Mucosa of descending colon (tissue), 3 donors: ENCODE measurements at regions not wholly inside any gene's neighbourhood (a gene's known extent, or its start where the extent isn't known, plus 50 kb on each side); places are given as distances from the start of the nearest gene placed in this dataset.

Source experiments
- ATAC-seq: fragments of 200-7000 bp; cut with Tn5 transposase; one replicate; pipeline ENCODE4 v1.9.1; 2020; ENCODE audit warnings: mild to moderate bottlenecking, moderate library complexity
- DNase-seq, 3 donors: peaks; one replicate each; pipeline ENCODE4 v3.0.0-alpha.2; 2020
- H3K36me3 ChIP-seq: fragments of 200-600 bp; one replicate; pipeline ENCODE4 v1.8.0; 2021; ENCODE audit warnings: low read depth, mild to moderate bottlenecking
- H3K4me1 ChIP-seq: fragments of 200-600 bp; one replicate; pipeline ENCODE4 v1.8.0; 2021; ENCODE audit warnings: low read depth, mild to moderate bottlenecking
- H3K4me3 ChIP-seq: fragments of 200-600 bp; one replicate; pipeline ENCODE4 v1.8.0; 2021; ENCODE audit warnings: mild to moderate bottlenecking
- H3K9me3 ChIP-seq: fragments of 200-600 bp; one replicate; pipeline ENCODE4 v1.8.0; 2021; ENCODE audit warnings: mild to moderate bottlenecking
- CTCF ChIP-seq: fragments of 200-600 bp; IDR thresholded peaks from one replicate; pipeline ENCODE4 v1.8.0; 2022; ENCODE audit warnings: antibody characterized with exemption, mild to moderate bottlenecking
- intact Hi-C, 2 donors: fragments of 100-400 bp; cut with DNase I in 1 of 2; cut with micrococcal nuclease in 1 of 2; formaldehyde crosslinking; loops; one replicate each; pipeline versions ENCODE4 v1.11.0 to v1.11.1; 2022; cut with DNase I, micrococcal nuclease
- donor health status: DM: no; HTN: no; CAD: no; lungs with moderate emphysema.
- donor health status: DM: no; HTN: no; CAD: no.
- donor health status: DM: no; HTN: yes; CAD: no.

GRCh38 chr2:217553679-217554078 lies 449.1 kb downstream of the TNS1 start:
- H3K4me1 ChIP-seq = no peaks in the 10 kb centered on the region

GRCh38 chr2:217553202-217553601 lies 449.6 kb downstream of the TNS1 start:
- intact Hi-C loops = no loop called here
- ATAC-seq (no peak), DNase-seq (no peak)
- Histone ChIP-seq H3K4me3 (no peak overlapping the region), H3K9me3 (no peaks in the 10 kb centered on the region), H3K4me1 (no peaks in the 10 kb centered on the region), H3K36me3 (no peaks in the 10 kb centered on the region)
- no peak for TF ChIP-seq CTCF

More at GRCh38 chr2:217553679-217554078, 449.1 kb downstream of the TNS1 start:
- no peak for DNase-seq
- no peak overlapping the region for H3K4me3 ChIP-seq
- H3K36me3 ChIP-seq = no peaks in the 10 kb centered on the region
- no peaks in the 10 kb centered on the region for H3K9me3 ChIP-seq
- intact Hi-C loops = no loop called here
- no peak for ATAC-seq
- no peak for TF ChIP-seq CTCF

- intact Hi-C loops = no loop called here
- no peak for TF ChIP-seq CTCF
- no peak for ATAC-seq
- Histone ChIP-seq H3K4me3 (no peak overlapping the region), H3K9me3 (no peaks in the 10 kb centered on the region), H3K36me3 (no peaks in the 10 kb centered on the region), H3K4me1 (no peaks in the 10 kb centered on the region)
- no peak for DNase-seq
Measured at GRCh38 chr2:217552081-217552480, 450.7 kb downstream of the TNS1 start.

GRCh38 chr2:217551252-217551899 lies 451.4 kb downstream of the TNS1 start:
- no peaks in the 10 kb centered on the region for H3K36me3 ChIP-seq
- DNase-seq (no peak), ATAC-seq (no peak)
- intact Hi-C loops = no loop called here
- no peak for TF ChIP-seq CTCF
- H3K9me3 ChIP-seq = no peaks in the 10 kb centered on the region
- H3K4me1 ChIP-seq = no peaks in the 10 kb centered on the region
- H3K4me3 ChIP-seq = no peak overlapping the region

- Histone ChIP-seq H3K4me1 (no peaks in the 10 kb centered on the region), H3K9me3 (no peaks in the 10 kb centered on the region), H3K4me3 (no peak overlapping the region), H3K36me3 (no peaks in the 10 kb centered on the region)
- intact Hi-C loops = no loop called here
- no peak for TF ChIP-seq CTCF
- DNase-seq = no peak
- no peak for ATAC-seq
Measured at GRCh38 chr2:217539126-217539525, 463.7 kb downstream of the TNS1 start.

- intact Hi-C loops = no loop called here
- H3K36me3 ChIP-seq = no peaks in the 10 kb centered on the region
- H3K9me3 ChIP-seq = no peaks in the 10 kb centered on the region
- H3K4me1 ChIP-seq = no peaks in the 10 kb centered on the region
- no peak for TF ChIP-seq CTCF
- ATAC-seq = no peak
- DNase-seq = no peak
- H3K4me3 ChIP-seq = no peak overlapping the region
Measured at GRCh38 chr2:217538719-217539118, 464.1 kb downstream of the TNS1 start.
